ENCODE measurements at regions not wholly inside any gene's neighbourhood (a gene's known extent, or its start where the extent isn't known, plus 50 kb on each side); places are given as distances from the start of the nearest gene placed in this dataset.

- DNase-seq (ENCODE audit: low read depth in 2 of 2): no peak
These were observed 324.4 kb upstream of the ZNF32 start for GRCh38 chr10:43972976-43973647.

- DNase-seq (ENCODE audit: low read depth in 2 of 2): no peak
These were observed 323.3 kb upstream of the ZNF32 start for GRCh38 chr10:43971981-43972380.

GRCh38 chr10:43971306-43971705, 322.6 kb upstream of the ZNF32 start:
- no peak for DNase-seq (ENCODE audit: low read depth in 2 of 2)

- DNase-seq (ENCODE audit: low read depth in 2 of 2): no peak
These were observed 322.0 kb upstream of the ZNF32 start for GRCh38 chr10:43970717-43971116.

GRCh38 chr10:43970018-43970698, 321.5 kb upstream of the ZNF32 start:
- no peak for DNase-seq (ENCODE audit: low read depth in 2 of 2)

GRCh38 chr10:43969506-43969905, 320.8 kb upstream of the ZNF32 start:
- DNase-seq (ENCODE audit: low read depth in 2 of 2): no peak

- no peak for DNase-seq (ENCODE audit: low read depth in 2 of 2)
These were observed 320.3 kb upstream of the ZNF32 start for GRCh38 chr10:43968961-43969360.

GRCh38 chr10:43968076-43968475, 319.4 kb upstream of the ZNF32 start:
- no peak for DNase-seq (ENCODE audit: low read depth in 2 of 2)

GRCh38 chr10:43966571-43966965, 317.9 kb upstream of the ZNF32 start:
- no peak for DNase-seq (ENCODE audit: low read depth in 2 of 2)

- DNase-seq (ENCODE audit: low read depth in 2 of 2): no peak
These were observed 317.4 kb upstream of the ZNF32 start for GRCh38 chr10:43965918-43966570.

- no peak for DNase-seq (ENCODE audit: low read depth in 2 of 2)
These were observed 316.6 kb upstream of the ZNF32 start for GRCh38 chr10:43965033-43965917.

- DNase-seq (ENCODE audit: low read depth in 2 of 2): no peak
These were observed 315.8 kb upstream of the ZNF32 start for GRCh38 chr10:43964486-43964885.

- no peak for DNase-seq (ENCODE audit: low read depth in 2 of 2)
These were observed 315.2 kb upstream of the ZNF32 start for GRCh38 chr10:43963793-43964425.

- no peak for DNase-seq (ENCODE audit: low read depth in 2 of 2)
These were observed 314.7 kb upstream of the ZNF32 start for GRCh38 chr10:43963379-43963778.

- no peak for DNase-seq (ENCODE audit: low read depth in 2 of 2)
These were observed 313.9 kb upstream of the ZNF32 start for GRCh38 chr10:43962346-43963191.

GRCh38 chr10:43961523-43962345, 313.1 kb upstream of the ZNF32 start:
- DNase-seq (ENCODE audit: low read depth in 2 of 2): no peak

GRCh38 chr10:43960981-43961380, 312.3 kb upstream of the ZNF32 start:
- no peak for DNase-seq (ENCODE audit: low read depth in 2 of 2)

- DNase-seq (ENCODE audit: low read depth in 2 of 2): no peak
These were observed 311.8 kb upstream of the ZNF32 start for GRCh38 chr10:43960477-43960876.

GRCh38 chr10:43960135-43960415, 311.4 kb upstream of the ZNF32 start:
- no peak for DNase-seq (ENCODE audit: low read depth in 2 of 2)
